ENCODE measurements at regions not wholly inside any gene's neighbourhood (a gene's known extent, or its start where the extent isn't known, plus 50 kb on each side); places are given as distances from the start of the nearest gene placed in this dataset.

DNA sequence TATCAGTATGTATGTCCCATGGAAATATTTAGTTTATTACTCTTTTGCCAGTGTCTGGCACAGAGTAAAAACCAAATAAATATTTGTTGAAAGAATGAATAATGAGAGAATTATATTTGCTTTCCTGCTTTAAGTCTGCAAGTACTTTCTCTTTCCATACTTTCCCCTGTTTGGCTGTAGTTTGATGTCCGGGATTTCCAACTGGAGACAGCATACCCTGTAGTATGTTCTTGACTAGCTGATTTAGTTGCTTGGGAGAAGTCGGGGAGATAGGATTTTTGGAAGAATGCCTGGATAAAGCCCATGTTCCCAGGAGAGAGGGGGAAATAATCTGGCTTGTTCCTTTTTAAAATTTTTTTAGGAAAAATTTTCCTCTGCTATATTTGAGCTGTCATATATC, 516.1 kb downstream of the CCSER2 start:
- Histone ChIP-seq H3K4me1 (ENCODE audit: control insufficient read depth, extremely low read depth, insufficient read depth, low read length) (no peaks in the 10 kb centered on the region), H2AFZ (ENCODE audit: low read length) (no peak overlapping the region), H3K4me3 (replicated peaks in 1 of 4; ENCODE audit: control extremely low read depth in 1 of 4, insufficient read depth in 1 of 4, low read depth in 3 of 4, low read length in 4 of 4) (no peak overlapping the region), H3K9ac (ENCODE audit: insufficient read depth, low read length) (no peak overlapping the region), H3K79me2 (ENCODE audit: control insufficient read depth, insufficient read depth, low read length) (no peaks in the 10 kb centered on the region), H3K36me3 (ENCODE audit: control insufficient read depth, insufficient read depth, low read length) (no peaks in the 10 kb centered on the region), H3K27me3 (ENCODE audit: control insufficient read depth, insufficient read depth, low read length) (no peaks in the 10 kb centered on the region), H3K4me2 (ENCODE audit: extremely low read depth, insufficient read depth, low read length) (no peak overlapping the region), H4K20me1 (ENCODE audit: control insufficient read depth, extremely low read depth, insufficient read depth, low read length) (no peaks in the 10 kb centered on the region), H3K9me3 (ENCODE audit: control insufficient read depth, insufficient read depth, low read depth, low read length) (no peaks in the 10 kb centered on the region), H3K27ac (ENCODE audit: insufficient read depth, low read length) (no peak overlapping the region)
- TF ChIP-seq, protein P1, sequence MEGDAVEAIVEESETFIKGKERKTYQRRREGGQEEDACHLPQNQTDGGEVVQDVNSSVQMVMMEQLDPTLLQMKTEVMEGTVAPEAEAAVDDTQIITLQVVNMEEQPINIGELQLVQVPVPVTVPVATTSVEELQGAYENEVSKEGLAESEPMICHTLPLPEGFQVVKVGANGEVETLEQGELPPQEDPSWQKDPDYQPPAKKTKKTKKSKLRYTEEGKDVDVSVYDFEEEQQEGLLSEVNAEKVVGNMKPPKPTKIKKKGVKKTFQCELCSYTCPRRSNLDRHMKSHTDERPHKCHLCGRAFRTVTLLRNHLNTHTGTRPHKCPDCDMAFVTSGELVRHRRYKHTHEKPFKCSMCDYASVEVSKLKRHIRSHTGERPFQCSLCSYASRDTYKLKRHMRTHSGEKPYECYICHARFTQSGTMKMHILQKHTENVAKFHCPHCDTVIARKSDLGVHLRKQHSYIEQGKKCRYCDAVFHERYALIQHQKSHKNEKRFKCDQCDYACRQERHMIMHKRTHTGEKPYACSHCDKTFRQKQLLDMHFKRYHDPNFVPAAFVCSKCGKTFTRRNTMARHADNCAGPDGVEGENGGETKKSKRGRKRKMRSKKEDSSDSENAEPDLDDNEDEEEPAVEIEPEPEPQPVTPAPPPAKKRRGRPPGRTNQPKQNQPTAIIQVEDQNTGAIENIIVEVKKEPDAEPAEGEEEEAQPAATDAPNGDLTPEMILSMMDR (conservative IDR thresholded peaks at IDR 0.05 in 1 of 2, IDR thresholded peaks at IDR 0.05 in 1 of 2; ENCODE audit: low read depth in 1 of 2, low read length in 2 of 2), result no peak
- no peak for TF ChIP-seq EZH2 (IDR thresholded peaks at IDR 0.05; ENCODE audit: low read length, missing control alignments)
- no peak for DNase-seq (ENCODE audit: low read depth in 2 of 2)

DNA sequence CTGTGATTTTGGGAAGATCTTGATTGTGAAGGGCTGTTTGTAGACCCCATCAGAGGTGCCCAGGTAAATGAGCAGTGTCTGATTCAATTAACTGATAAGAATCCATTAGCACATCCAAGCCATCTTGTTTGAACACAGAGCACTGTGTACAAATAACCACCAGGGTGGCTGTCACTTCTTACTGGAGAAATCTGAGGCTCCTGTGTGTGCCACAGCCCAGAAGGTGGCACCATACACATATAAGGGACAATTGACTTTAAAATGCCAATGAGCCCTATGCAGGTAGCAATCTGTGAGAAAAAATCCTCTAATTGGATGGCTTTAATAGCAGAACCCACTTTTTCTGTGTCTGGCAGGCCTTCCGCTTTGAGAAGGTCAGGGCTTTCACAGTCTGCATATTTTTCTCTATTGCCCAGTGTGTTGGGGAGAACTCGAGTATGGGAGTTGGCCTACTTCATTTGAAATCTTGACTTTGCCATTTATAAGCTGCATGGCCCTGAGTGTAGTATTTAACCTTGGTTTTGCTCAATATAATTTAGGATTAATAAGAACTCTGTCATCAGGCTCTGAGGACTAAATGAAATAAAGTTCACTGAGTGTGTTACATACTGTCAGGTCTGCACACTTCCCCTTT, 517.4 kb downstream of the CCSER2 start:
- Histone ChIP-seq H3K4me3 (replicated peaks in 1 of 4; ENCODE audit: control extremely low read depth in 1 of 4, insufficient read depth in 1 of 4, low read depth in 3 of 4, low read length in 4 of 4) (no peak overlapping the region), H3K27ac (ENCODE audit: insufficient read depth, low read length) (no peak overlapping the region), H2AFZ (ENCODE audit: low read length) (no peak overlapping the region), H3K79me2 (ENCODE audit: control insufficient read depth, insufficient read depth, low read length) (no peaks in the 10 kb centered on the region), H3K27me3 (ENCODE audit: control insufficient read depth, insufficient read depth, low read length) (no peaks in the 10 kb centered on the region), H3K9me3 (ENCODE audit: control insufficient read depth, insufficient read depth, low read depth, low read length) (no peaks in the 10 kb centered on the region), H3K4me1 (ENCODE audit: control insufficient read depth, extremely low read depth, insufficient read depth, low read length) (no peaks in the 10 kb centered on the region), H3K9ac (ENCODE audit: insufficient read depth, low read length) (no peak overlapping the region), H3K36me3 (ENCODE audit: control insufficient read depth, insufficient read depth, low read length) (no peaks in the 10 kb centered on the region), H3K4me2 (ENCODE audit: extremely low read depth, insufficient read depth, low read length) (no peak overlapping the region), H4K20me1 (ENCODE audit: control insufficient read depth, extremely low read depth, insufficient read depth, low read length) (no peaks in the 10 kb centered on the region)
- TF ChIP-seq, protein P1 (conservative IDR thresholded peaks at IDR 0.05 in 1 of 2, IDR thresholded peaks at IDR 0.05 in 1 of 2; ENCODE audit: low read depth in 1 of 2, low read length in 2 of 2), result no peak
- no peak for TF ChIP-seq EZH2 (IDR thresholded peaks at IDR 0.05; ENCODE audit: low read length, missing control alignments)
- no peak for DNase-seq (ENCODE audit: low read depth in 2 of 2)

DNA sequence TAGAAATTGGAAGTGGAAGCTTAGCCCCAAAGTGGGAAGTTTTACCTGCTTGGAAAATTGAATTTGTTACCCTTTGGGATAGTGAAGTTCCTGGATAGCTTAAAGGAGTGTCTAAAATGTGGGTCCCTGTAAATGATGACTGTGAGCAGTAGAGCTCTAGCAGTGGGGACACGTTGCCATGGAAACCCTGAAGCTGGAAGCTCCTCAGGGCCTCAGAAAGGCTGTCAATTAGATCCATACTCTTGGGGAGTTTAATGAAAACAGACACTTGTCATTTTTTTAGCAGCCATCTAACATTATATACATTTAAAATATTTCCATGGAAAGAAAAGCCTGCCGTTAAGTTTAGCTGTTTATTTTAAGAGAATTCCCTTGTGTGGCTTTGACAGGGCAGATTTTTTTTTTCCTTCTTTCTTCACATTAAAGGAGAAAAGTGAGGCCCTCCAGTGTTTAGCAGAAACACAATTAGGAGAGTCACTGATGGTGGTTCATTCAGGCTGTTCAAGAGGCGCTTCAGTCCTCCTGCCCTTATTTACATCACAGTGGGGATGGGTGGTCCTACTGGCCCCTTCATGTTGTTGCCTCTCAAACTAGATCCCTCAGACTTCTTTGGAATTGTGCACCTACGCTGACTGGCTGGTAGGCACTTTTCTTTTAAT, 518.4 kb downstream of the CCSER2 start:
- Histone ChIP-seq H3K4me2 (ENCODE audit: extremely low read depth, insufficient read depth, low read length) (no peak overlapping the region), H3K4me1 (ENCODE audit: control insufficient read depth, extremely low read depth, insufficient read depth, low read length) (no peaks in the 10 kb centered on the region), H3K9ac (ENCODE audit: insufficient read depth, low read length) (no peak overlapping the region), H3K27ac (ENCODE audit: insufficient read depth, low read length) (no peak overlapping the region), H3K9me3 (ENCODE audit: control insufficient read depth, insufficient read depth, low read depth, low read length) (no peaks in the 10 kb centered on the region), H3K4me3 (replicated peaks in 1 of 4; ENCODE audit: control extremely low read depth in 1 of 4, insufficient read depth in 1 of 4, low read depth in 3 of 4, low read length in 4 of 4) (no peak overlapping the region), H3K27me3 (ENCODE audit: control insufficient read depth, insufficient read depth, low read length) (no peaks in the 10 kb centered on the region), H2AFZ (ENCODE audit: low read length) (no peak overlapping the region), H4K20me1 (ENCODE audit: control insufficient read depth, extremely low read depth, insufficient read depth, low read length) (no peaks in the 10 kb centered on the region), H3K36me3 (ENCODE audit: control insufficient read depth, insufficient read depth, low read length) (no peaks in the 10 kb centered on the region), H3K79me2 (ENCODE audit: control insufficient read depth, insufficient read depth, low read length) (no peaks in the 10 kb centered on the region)
- TF ChIP-seq EZH2 (IDR thresholded peaks at IDR 0.05; ENCODE audit: low read length, missing control alignments), result no peak
- TF ChIP-seq, protein P1 (conservative IDR thresholded peaks at IDR 0.05 in 1 of 2, IDR thresholded peaks at IDR 0.05 in 1 of 2; ENCODE audit: low read depth in 1 of 2, low read length in 2 of 2), result no peak
- DNase-seq (ENCODE audit: low read depth in 2 of 2), result no peak

Measured in fibroblast of lung (primary cell).